Activated T-cell treated with anti-CD3 and anti-CD28 coated beads, Interleukin-2, amount 50 U/mL, for 48 hours (primary cell): ENCODE measurements at regions not wholly inside any gene's neighbourhood (a gene's known extent, or its start where the extent isn't known, plus 50 kb on each side); places are given as distances from the start of the nearest gene placed in this dataset.

Source experiments
- DNase-seq, 2 experiments: peaks; one replicate each; pipeline ENCODE4 v3.0.0-alpha.2; 2020

- DNase-seq = no peak
These were observed 79.1 kb downstream of the TRIB2 start for GRCh38 chr2:12795851-12796250.

GRCh38 chr2:12796657-12797056 lies 79.9 kb downstream of the TRIB2 start:
- DNase-seq = no peak

GRCh38 chr2:12797815-12798214 lies 81.1 kb downstream of the TRIB2 start:
- DNase-seq = no peak

- DNase-seq = no peak
These were observed 86.9 kb downstream of the TRIB2 start for GRCh38 chr2:12803607-12804006.

- no peak for DNase-seq
These were observed 87.5 kb downstream of the TRIB2 start for GRCh38 chr2:12804091-12804856.

GRCh38 chr2:12805033-12805432 lies 88.3 kb downstream of the TRIB2 start:
- no peak for DNase-seq

- DNase-seq = no peak
These were observed 90.0 kb downstream of the TRIB2 start for GRCh38 chr2:12806549-12807242.

- no peak for DNase-seq
These were observed 91.4 kb downstream of the TRIB2 start for GRCh38 chr2:12807907-12808810.

- no peak for DNase-seq
These were observed 92.8 kb downstream of the TRIB2 start for GRCh38 chr2:12809526-12809925.

GRCh38 chr2:12811916-12812315 lies 95.2 kb downstream of the TRIB2 start:
- DNase-seq = no peak

GRCh38 chr2:12813166-12813565 lies 96.4 kb downstream of the TRIB2 start:
- DNase-seq = no peak

- no peak for DNase-seq
These were observed 99.9 kb downstream of the TRIB2 start for GRCh38 chr2:12816379-12817306.

- peak; percentile 20 to 24 for DNase-seq
These were observed 101.1 kb downstream of the TRIB2 start for GRCh38 chr2:12817870-12818269.

- DNase-seq = no peak
These were observed 101.8 kb downstream of the TRIB2 start for GRCh38 chr2:12818416-12819102.

- no peak for DNase-seq
These were observed 102.4 kb downstream of the TRIB2 start for GRCh38 chr2:12819103-12819475.

GRCh38 chr2:12819721-12820120 lies 103.0 kb downstream of the TRIB2 start:
- no peak for DNase-seq

- peak; percentile 24 to 40 for DNase-seq
These were observed 104.9 kb downstream of the TRIB2 start for GRCh38 chr2:12821656-12822055.

GRCh38 chr2:12824351-12824777 lies 107.6 kb downstream of the TRIB2 start:
- DNase-seq = no peak

- no peak for DNase-seq
These were observed 108.1 kb downstream of the TRIB2 start for GRCh38 chr2:12824778-12825379.

GRCh38 chr2:12826781-12827180 lies 110.0 kb downstream of the TRIB2 start:
- no peak for DNase-seq

- no peak for DNase-seq
These were observed 111.0 kb downstream of the TRIB2 start for GRCh38 chr2:12827721-12828120.
